Naive thymus-derived CD4-positive, alpha-beta T cell (primary cell): ENCODE measurements at regions not wholly inside any gene's neighbourhood (a gene's known extent, or its start where the extent isn't known, plus 50 kb on each side); places are given as distances from the start of the nearest gene placed in this dataset.

Experiments
- ATAC-seq: fragments of 150-1000 bp; cut with Tn5 transposase; 2 replicates; pipeline ENCODE4 v1.10.0; 2021; ENCODE audit warnings: mild to moderate bottlenecking, moderate library complexity
- CTCF ChIA-PET: fragments of 350-600 bp; sonication (Branson Sonifier 250); formaldehyde crosslinking; loops from one replicate; lab custom pipeline; 2021; ENCODE audit warnings: antibody characterized with exemption; lab: Charles Lee
- POLR2A ChIA-PET: fragments of 350-600 bp; sonication (Branson Sonifier 250); formaldehyde crosslinking; loops from one replicate; lab custom pipeline; 2021; ENCODE audit warnings: antibody characterized with exemption, inconsistent platforms; lab: Charles Lee
- DNase-seq, 9 donors: peaks; one replicate each; pipeline versions ENCODE4 v3.0.0 to v3.0.0-alpha.2; 2020 to 2022; ENCODE audit warnings: mixed read lengths in 1 of 9
- H3K27ac ChIP-seq: one replicate; pipeline ENCODE4 v1.7.0; 2013; ENCODE audit warnings: mild to moderate bottlenecking, low read depth, low read length, moderate library complexity
- H3K27me3 ChIP-seq, 2 donors: one replicate each; pipeline ENCODE4 v1.7.0; 2013; ENCODE audit warnings: low read length in 2 of 2, mild to moderate bottlenecking in 2 of 2, moderate library complexity in 2 of 2; ENCODE audit not compliant: control insufficient read depth in 2 of 2, insufficient read depth in 2 of 2
- H3K36me3 ChIP-seq, 3 experiments: 1 replicate in 2 of 3; 2 replicates in 1 of 3; pipeline ENCODE4 v1.7.0; 2013; ENCODE audit warnings: low read length in 3 of 3, mild to moderate bottlenecking in 3 of 3, moderate library complexity in 1 of 3; ENCODE audit not compliant: insufficient read depth in 3 of 3, control insufficient read depth in 2 of 3
- H3K4me1 ChIP-seq, 2 donors: one replicate each; pipeline ENCODE4 v1.7.0; 2013; ENCODE audit warnings: low read length in 2 of 2, mild to moderate bottlenecking in 2 of 2, moderate library complexity in 1 of 2; ENCODE audit not compliant: control insufficient read depth in 2 of 2, insufficient read depth in 2 of 2
- H3K4me3 ChIP-seq: 2 replicates; pipeline ENCODE4 v1.7.0; 2013; ENCODE audit warnings: mild to moderate bottlenecking, low read length
- H3K9me3 ChIP-seq, 3 experiments: 1 replicate in 2 of 3; 2 replicates in 1 of 3; pipeline ENCODE4 v1.7.0; 2013; ENCODE audit warnings: low read length in 3 of 3; ENCODE audit not compliant: control insufficient read depth in 2 of 3
- H3K27ac Mint-ChIP-seq, 9 donors: one replicate each; pipeline ENCODE4 v1.8.0; 2020 to 2022; ENCODE audit warnings: mixed read lengths in 9 of 9, mild to moderate bottlenecking in 8 of 9, moderate library complexity in 5 of 9, inconsistent platforms in 2 of 9
- H3K27me3 Mint-ChIP-seq, 5 donors: one replicate each; pipeline ENCODE4 v1.8.0; 2021 to 2022; ENCODE audit warnings: mixed read lengths in 5 of 5, mild to moderate bottlenecking in 1 of 5
- H3K36me3 Mint-ChIP-seq, 5 donors: one replicate each; pipeline ENCODE4 v1.8.0; 2020 to 2022; ENCODE audit warnings: mixed read lengths in 5 of 5, mild to moderate bottlenecking in 3 of 5, inconsistent platforms in 1 of 5
- H3K4me1 Mint-ChIP-seq, 7 donors: one replicate each; pipeline ENCODE4 v1.8.0; 2020 to 2022; ENCODE audit warnings: mixed read lengths in 7 of 7, mild to moderate bottlenecking in 3 of 7, inconsistent platforms in 1 of 7
- H3K4me3 Mint-ChIP-seq, 10 donors: one replicate each; pipeline ENCODE4 v1.8.0; 2020 to 2022; ENCODE audit warnings: mild to moderate bottlenecking in 10 of 10, mixed read lengths in 10 of 10, moderate library complexity in 6 of 10, inconsistent platforms in 2 of 10
- H3K9me3 Mint-ChIP-seq, 11 donors: one replicate each; pipeline ENCODE4 v1.8.0; 2020 to 2022; ENCODE audit warnings: mixed read lengths in 11 of 11, mild to moderate bottlenecking in 4 of 11, inconsistent platforms in 1 of 11, moderate library complexity in 1 of 11
- intact Hi-C, 2 donors: fragments of 100-400 bp; cut with micrococcal nuclease; formaldehyde crosslinking; loops; one replicate each; pipeline ENCODE4 v1.15.1; 2023

- Mint-ChIP-seq H3K4me3 (no peak overlapping the region), H3K27ac (no peak overlapping the region), H3K27me3 (peaks cover 0 to 9% (median 3%) of the 10 kb centered on the region in 5 donors), H3K9me3 (peaks cover 0 to 1% (median 0%) of the 10 kb centered on the region in 11 donors), H3K4me1 (peaks cover 0 to 4% (median 0%) of the 10 kb centered on the region in 7 donors), H3K36me3 (no peaks in the 10 kb centered on the region)
- H3K4me1 ChIP-seq = no peaks in the 10 kb centered on the region
- no peak for DNase-seq
- CTCF ChIA-PET = no interaction called here
- H3K4me3 ChIP-seq = no peak overlapping the region
- intact Hi-C loops = no loop called here
- H3K27me3 ChIP-seq = no peaks in the 10 kb centered on the region
- POLR2A ChIA-PET = no interaction called here
- H3K9me3 ChIP-seq = no peaks in the 10 kb centered on the region
- no peaks in the 10 kb centered on the region for H3K36me3 ChIP-seq
- no peak for ATAC-seq
- no peak overlapping the region for H3K27ac ChIP-seq
Observed at GRCh38 chr22:47698906-47699305, 936.5 kb downstream of the TBC1D22A start.

- Histone ChIP-seq H3K36me3 (no peaks in the 10 kb centered on the region), H3K4me3 (no peak overlapping the region), H3K4me1 (no peaks in the 10 kb centered on the region), H3K27me3 (no peaks in the 10 kb centered on the region), H3K27ac (no peak overlapping the region), H3K9me3 (no peaks in the 10 kb centered on the region)
- no peak overlapping the region for H3K27ac Mint-ChIP-seq
- DNase-seq (no peak), ATAC-seq (no peak)
- intact Hi-C loops = no loop called here
- H3K36me3 Mint-ChIP-seq = no peaks in the 10 kb centered on the region
- H3K27me3 Mint-ChIP-seq = peaks cover 0 to 9% (median 3%) of the 10 kb centered on the region in 5 donors
- ChIA-PET CTCF (no interaction called here), POLR2A (no interaction called here)
- peaks cover 0 to 4% (median 0%) of the 10 kb centered on the region in 7 donors for H3K4me1 Mint-ChIP-seq
- peaks cover 0 to 1% (median 0%) of the 10 kb centered on the region in 11 donors for H3K9me3 Mint-ChIP-seq
- H3K4me3 Mint-ChIP-seq = no peak overlapping the region
Observed at GRCh38 chr22:47697861-47698260, 935.4 kb downstream of the TBC1D22A start.

GRCh38 chr22:47696776-47697175 is 934.3 kb downstream of the TBC1D22A start:
- intact Hi-C loops = no loop called here
- DNase-seq (no peak), ATAC-seq (no peak)
- ChIA-PET POLR2A (no interaction called here), CTCF (no interaction called here)
- Histone ChIP-seq H3K36me3 (no peaks in the 10 kb centered on the region), H3K9me3 (no peaks in the 10 kb centered on the region), H3K4me1 (no peaks in the 10 kb centered on the region), H3K27ac (no peak overlapping the region), H3K4me3 (no peak overlapping the region), H3K27me3 (no peaks in the 10 kb centered on the region)
- H3K4me3 Mint-ChIP-seq = no peak overlapping the region
- no peaks in the 10 kb centered on the region for H3K9me3 Mint-ChIP-seq
- H3K27me3 Mint-ChIP-seq = peaks cover 0 to 9% (median 3%) of the 10 kb centered on the region in 5 donors
- no peaks in the 10 kb centered on the region for H3K36me3 Mint-ChIP-seq
- no peak overlapping the region for H3K27ac Mint-ChIP-seq
- peaks cover 0 to 4% (median 0%) of the 10 kb centered on the region in 7 donors for H3K4me1 Mint-ChIP-seq

DNA sequence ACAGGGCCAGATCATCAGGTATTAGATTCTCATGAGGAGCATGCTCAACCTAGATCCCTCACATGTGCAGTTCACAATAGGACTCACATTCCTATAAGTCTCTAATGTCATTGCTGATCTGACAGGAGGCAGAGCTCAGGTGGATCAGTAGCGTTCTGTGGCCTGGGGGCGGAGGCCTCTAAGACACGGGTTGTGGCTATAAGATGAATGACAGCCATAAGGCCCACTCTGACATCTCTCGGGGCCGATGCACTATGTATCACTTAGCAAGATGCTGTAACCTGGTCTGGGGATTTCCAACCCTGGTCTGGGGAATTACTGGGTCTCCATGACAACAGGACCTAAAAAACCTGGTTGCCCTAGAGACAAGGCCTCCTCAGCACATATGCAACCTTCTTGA is 932.7 kb downstream of the TBC1D22A start:
- no peak overlapping the region for H3K27ac ChIP-seq
- H3K4me1 ChIP-seq = no peaks in the 10 kb centered on the region
- H3K36me3 ChIP-seq = no peaks in the 10 kb centered on the region
- H3K9me3 Mint-ChIP-seq = no peaks in the 10 kb centered on the region
- peaks cover 0 to 9% (median 3%) of the 10 kb centered on the region in 5 donors for H3K27me3 Mint-ChIP-seq
- no peaks in the 10 kb centered on the region for H3K9me3 ChIP-seq
- H3K4me1 Mint-ChIP-seq = peaks cover 0 to 4% (median 0%) of the 10 kb centered on the region in 7 donors
- ChIA-PET POLR2A (no interaction called here), CTCF (no interaction called here)
- no peak overlapping the region for H3K4me3 Mint-ChIP-seq
- no peaks in the 10 kb centered on the region for H3K36me3 Mint-ChIP-seq
- ATAC-seq = no peak
- no peak overlapping the region for H3K27ac Mint-ChIP-seq
- DNase-seq = no peak
- no peaks in the 10 kb centered on the region for H3K27me3 ChIP-seq
- intact Hi-C loops = no loop called here
- no peak overlapping the region for H3K4me3 ChIP-seq

- peaks cover 0 to 4% (median 0%) of the 10 kb centered on the region in 7 donors for H3K4me1 Mint-ChIP-seq
- H3K27me3 ChIP-seq = no peaks in the 10 kb centered on the region
- H3K9me3 Mint-ChIP-seq = no peaks in the 10 kb centered on the region
- H3K4me3 Mint-ChIP-seq = no peak overlapping the region
- no peaks in the 10 kb centered on the region for H3K36me3 Mint-ChIP-seq
- ChIA-PET POLR2A (no interaction called here), CTCF (no interaction called here)
- intact Hi-C loops = no loop called here
- no peaks in the 10 kb centered on the region for H3K4me1 ChIP-seq
- no peaks in the 10 kb centered on the region for H3K36me3 ChIP-seq
- H3K27ac ChIP-seq = no peak overlapping the region
- no peak overlapping the region for H3K4me3 ChIP-seq
- ATAC-seq = no peak
- H3K27ac Mint-ChIP-seq = no peak overlapping the region
- H3K9me3 ChIP-seq = no peaks in the 10 kb centered on the region
- no peak for DNase-seq
- H3K27me3 Mint-ChIP-seq = peaks cover 0 to 9% (median 3%) of the 10 kb centered on the region in 5 donors
Observed at GRCh38 chr22:47694536-47695130, 932.2 kb downstream of the TBC1D22A start.

- H3K27ac ChIP-seq = no peak overlapping the region
- H3K27me3 ChIP-seq = no peaks in the 10 kb centered on the region
- intact Hi-C loops = no loop called here
- ATAC-seq = no peak
- no peaks in the 10 kb centered on the region for H3K9me3 Mint-ChIP-seq
- no peak overlapping the region for H3K4me3 Mint-ChIP-seq
- ChIA-PET CTCF (no interaction called here), POLR2A (no interaction called here)
- no peaks in the 10 kb centered on the region for H3K4me1 ChIP-seq
- no peak for DNase-seq
- H3K27me3 Mint-ChIP-seq = peaks cover 0 to 9% (median 3%) of the 10 kb centered on the region in 5 donors
- no peaks in the 10 kb centered on the region for H3K9me3 ChIP-seq
- H3K36me3 Mint-ChIP-seq = no peaks in the 10 kb centered on the region
- peaks cover 0 to 4% (median 0%) of the 10 kb centered on the region in 7 donors for H3K4me1 Mint-ChIP-seq
- no peak overlapping the region for H3K4me3 ChIP-seq
- H3K36me3 ChIP-seq = no peaks in the 10 kb centered on the region
- no peak overlapping the region for H3K27ac Mint-ChIP-seq
Observed at GRCh38 chr22:47693606-47694005, 931.2 kb downstream of the TBC1D22A start.

DNA sequence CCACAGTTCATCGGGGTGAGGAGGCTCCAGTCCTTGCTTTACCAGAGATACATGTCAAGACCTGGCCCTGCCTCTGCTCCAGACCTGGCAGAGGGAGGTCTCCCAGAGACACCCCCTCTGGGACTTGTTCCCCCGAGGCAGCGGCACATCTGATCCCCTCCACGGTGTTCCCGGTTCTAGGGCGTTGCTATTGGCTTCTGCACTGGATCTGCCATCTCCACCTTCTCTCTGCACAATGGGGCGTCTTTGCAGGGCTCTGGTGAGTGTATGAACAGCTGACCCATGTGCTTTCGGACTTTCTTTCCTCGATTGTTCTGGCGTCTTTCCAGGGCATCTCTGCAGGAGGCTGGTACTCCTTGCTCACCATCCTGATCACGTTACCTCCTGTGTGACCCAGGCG is 930.4 kb downstream of the TBC1D22A start:
- no peaks in the 10 kb centered on the region for H3K9me3 ChIP-seq
- no peak overlapping the region for H3K27ac Mint-ChIP-seq
- no peak overlapping the region for H3K27ac ChIP-seq
- peaks cover 0 to 13% (median 0%) of the 10 kb centered on the region in 5 donors for H3K27me3 Mint-ChIP-seq
- H3K36me3 ChIP-seq = no peaks in the 10 kb centered on the region
- no peak overlapping the region for H3K4me3 Mint-ChIP-seq
- H3K4me1 ChIP-seq = no peaks in the 10 kb centered on the region
- H3K36me3 Mint-ChIP-seq = no peaks in the 10 kb centered on the region
- POLR2A ChIA-PET = no interaction called here
- DNase-seq (no peak), ATAC-seq (no peak)
- H3K4me1 Mint-ChIP-seq = peaks cover 0 to 4% (median 0%) of the 10 kb centered on the region in 7 donors
- intact Hi-C loops = no loop called here
- H3K27me3 ChIP-seq = no peaks in the 10 kb centered on the region
- H3K9me3 Mint-ChIP-seq = peaks cover 0 to 2% (median 0%) of the 10 kb centered on the region in 11 donors
- H3K4me3 ChIP-seq = no peak overlapping the region
- CTCF ChIA-PET = no interaction called here
